ENCODE measurements at regions not wholly inside any gene's neighbourhood (a gene's known extent, or its start where the extent isn't known, plus 50 kb on each side); places are given as distances from the start of the nearest gene placed in this dataset.
A peak's percentile ranks its signal among the peaks of the same experiment; 100 is the strongest.

GRCh38 chr2:145026456-145027455 is 506.8 kb upstream of the ZEB2 start:
- H3K27me3 ChIP-seq = no peaks in the 10 kb centered on the region
- WGBS, 2 donors = 74 to 76% methylated on average over 13 of the region's 13 CpGs
- TF ChIP-seq POLR2A (IDR thresholded peaks at IDR 0.05) (no peak), CTCF (IDR thresholded peaks at IDR 0.05) (no peak)
- H3K4me3 ChIP-seq (replicated peaks in 1 of 3) = no peak overlapping the region
- H3K9me3 ChIP-seq = no peaks in the 10 kb centered on the region
- intact Hi-C loops (cut with DNase I) = no loop called here
- DNase-seq = no peak
- H3K4me1 ChIP-seq = no peaks in the 10 kb centered on the region
- H3K27ac ChIP-seq = peak overlapping the region in 1 of 3 donors; percentile 36
- H3K36me3 ChIP-seq = no peaks in the 10 kb centered on the region

- no peak overlapping the region for H3K27ac ChIP-seq
- intact Hi-C loops (cut with DNase I) = no loop called here
These were observed 505.5 kb upstream of the ZEB2 start for GRCh38 chr2:145025382-145025781.

GRCh38 chr2:145023334-145023934 is 503.5 kb upstream of the ZEB2 start:
- H3K4me3 ChIP-seq (replicated peaks in 1 of 3) = no peak overlapping the region
- no peaks in the 10 kb centered on the region for H3K4me1 ChIP-seq
- TF ChIP-seq CTCF (IDR thresholded peaks at IDR 0.05) (no peak), POLR2A (IDR thresholded peaks at IDR 0.05) (no peak)
- 72 to 88% methylated on average over 3 of the region's 3 CpGs for WGBS, 2 donors
- no peaks in the 10 kb centered on the region for H3K36me3 ChIP-seq
- H3K9me3 ChIP-seq = no peaks in the 10 kb centered on the region
- H3K27ac ChIP-seq = peak overlapping the region in 1 of 3 donors; percentile 5
- intact Hi-C loops (cut with DNase I) = no loop called here
- H3K27me3 ChIP-seq = no peaks in the 10 kb centered on the region
- DNase-seq = no peak

More at GRCh38 chr2:145025382-145025781, 505.5 kb upstream of the ZEB2 start:
- TF ChIP-seq CTCF (IDR thresholded peaks at IDR 0.05) = no peak
- TF ChIP-seq POLR2A (IDR thresholded peaks at IDR 0.05) = no peak
- H3K27me3 ChIP-seq = no peaks in the 10 kb centered on the region
- no peaks in the 10 kb centered on the region for H3K36me3 ChIP-seq
- DNase-seq = no peak
- no peak overlapping the region for H3K4me3 ChIP-seq (replicated peaks in 1 of 3)
- no peaks in the 10 kb centered on the region for H3K4me1 ChIP-seq
- WGBS, 2 donors = 82 to 100% methylated on average over 1 of the region's 1 CpG
- H3K9me3 ChIP-seq = no peaks in the 10 kb centered on the region

GRCh38 chr2:145022666-145023333 is 502.9 kb upstream of the ZEB2 start:
- no peaks in the 10 kb centered on the region for H3K9me3 ChIP-seq
- H3K4me1 ChIP-seq = no peaks in the 10 kb centered on the region
- H3K27me3 ChIP-seq = no peaks in the 10 kb centered on the region
- H3K27ac ChIP-seq = peak overlapping the region in 2 of 3 donors; percentile 14 to 29
- no peak overlapping the region for H3K4me3 ChIP-seq (replicated peaks in 1 of 3)
- no peak for DNase-seq
- intact Hi-C loops (cut with DNase I) = no loop called here
- no peak for TF ChIP-seq POLR2A (IDR thresholded peaks at IDR 0.05)
- no peak for TF ChIP-seq CTCF (IDR thresholded peaks at IDR 0.05)
- 67 to 72% methylated on average over 5 of the region's 5 CpGs for WGBS, 2 donors
- no peaks in the 10 kb centered on the region for H3K36me3 ChIP-seq
